A673 (cell line): ENCODE measurements at regions not wholly inside any gene's neighbourhood (a gene's known extent, or its start where the extent isn't known, plus 50 kb on each side); places are given as distances from the start of the nearest gene placed in this dataset.
A peak's percentile ranks its signal among the peaks of the same experiment; 100 is the strongest.

Source experiments
- BruUV-seq: library from RNA; stranded (reverse); fragments of 400-500 nt; replicated peaks from 2 replicates; lab custom pipeline; 2021; lab: Mats Ljungman, UMichigan
- CTCF ChIA-PET: fragments of 300-600 bp; sonication (Branson Sonifier 250); formaldehyde crosslinking; loops from one replicate; lab custom pipeline; 2022; ENCODE audit warnings: antibody characterized with exemption; lab: Charles Lee
- POLR2A ChIA-PET: fragments of 300-600 bp; sonication (Branson Sonifier 250); formaldehyde crosslinking; loops from one replicate; lab custom pipeline; 2022; ENCODE audit warnings: antibody characterized with exemption; ENCODE audit not compliant: low non-redundant PET; lab: Charles Lee
- DNase-seq: peaks from one replicate; pipeline ENCODE4 v3.0.0-alpha.2; 2015; ENCODE audit warnings: low spot score
- H3K27ac ChIP-seq: fragments of 200-600 bp; sonication (generic); 2 replicates; pipeline ENCODE4 v1.5.1; 2016; ENCODE audit warnings: mixed run types, low read depth, mild to moderate bottlenecking, mixed read lengths, antibody characterized with exemption, low read length; ENCODE audit not compliant: poor library complexity, severe bottlenecking
- H3K27me3 ChIP-seq: fragments of 200-600 bp; sonication (generic); replicated peaks from 2 replicates; pipeline ENCODE4 v1.6.1; 2017; ENCODE audit warnings: mixed run types, low read depth, mild to moderate bottlenecking, mixed read lengths, antibody characterized with exemption, low read length; ENCODE audit not compliant: insufficient read depth, poor library complexity
- H3K36me3 ChIP-seq: fragments of 200-600 bp; sonication (generic); 2 replicates; pipeline ENCODE4 v1.6.1; 2016; ENCODE audit warnings: mixed run types, mild to moderate bottlenecking, mixed read lengths, antibody characterized with exemption, low read length; ENCODE audit not compliant: insufficient read depth, poor library complexity, severe bottlenecking
- H3K4me1 ChIP-seq: fragments of 200-600 bp; sonication (generic); 2 replicates; pipeline ENCODE4 v1.6.1; 2017; ENCODE audit warnings: mixed run types, mild to moderate bottlenecking, mixed read lengths, antibody characterized with exemption, low read length; ENCODE audit not compliant: insufficient read depth, poor library complexity, severe bottlenecking
- H3K4me3 ChIP-seq: fragments of 200-600 bp; sonication (generic); 2 replicates; pipeline ENCODE4 v1.5.1; 2016; ENCODE audit warnings: low read depth, mixed run types, mild to moderate bottlenecking, mixed read lengths, low read length; ENCODE audit not compliant: poor library complexity, severe bottlenecking
- H3K9me3 ChIP-seq: fragments of 200-600 bp; sonication (generic); 2 replicates; pipeline ENCODE4 v1.6.1; 2016; ENCODE audit warnings: mixed run types, low read depth, mild to moderate bottlenecking, mixed read lengths, antibody characterized with exemption, low read length; ENCODE audit not compliant: poor library complexity, severe bottlenecking
- CTCF ChIP-seq: fragments of 300-800, 200-600 bp; sonication (generic); conservative IDR thresholded peaks from 2 replicates; pipeline ENCODE4 v1.5.1; 2017; ENCODE audit warnings: low read depth, mild to moderate bottlenecking, antibody characterized with exemption, low read length, moderate library complexity, mixed read lengths
- EZH2 ChIP-seq: fragments of 200-600 bp; sonication (generic); IDR thresholded peaks from 2 replicates; pipeline ENCODE4 v1.6.1; 2017; ENCODE audit warnings: borderline replicate concordance, low read depth, mild to moderate bottlenecking, mixed read lengths, antibody characterized with exemption, low read length; ENCODE audit not compliant: poor library complexity, severe bottlenecking
- intact Hi-C: fragments of 100-400 bp; cut with micrococcal nuclease; formaldehyde crosslinking; loops from one replicate; pipeline ENCODE4 v1.10.0; 2022; ENCODE audit not compliant: unreplicated experiment

GRCh38 chr7:80082213-80082612 lies 52.4 kb upstream of the GNAI1 start:
- POLR2A ChIA-PET, result no interaction called here
- Histone ChIP-seq H3K9me3 (no peaks in the 10 kb centered on the region), H3K4me3 (no peak overlapping the region), H3K27ac (no peak overlapping the region), H3K4me1 (peaks cover 11% of the 10 kb centered on the region), H3K36me3 (no peaks in the 10 kb centered on the region), H3K27me3 (no peaks in the 10 kb centered on the region)
- intact Hi-C loops, result no loop called here
- CTCF ChIA-PET, result no interaction called here
- no peak for DNase-seq
- no peak for TF ChIP-seq EZH2
- no peak for TF ChIP-seq CTCF
- no TSS peak for BruUV-seq

GRCh38 chr7:80078886-80079285 lies 55.7 kb upstream of the GNAI1 start:
- ChIA-PET CTCF (interaction anchor here (0.5 kb wide), 1 partner anchor 1872 kb away, joined by 4 read pairs; no protein-coding TSS in a partner anchor), POLR2A (no interaction called here)
- no TSS peak for BruUV-seq
- Histone ChIP-seq H3K27me3 (no peaks in the 10 kb centered on the region), H3K9me3 (no peaks in the 10 kb centered on the region), H3K4me3 (no peak overlapping the region), H3K36me3 (no peaks in the 10 kb centered on the region), H3K4me1 (peaks cover 11% of the 10 kb centered on the region), H3K27ac (no peak overlapping the region)
- TF ChIP-seq CTCF (no peak), EZH2 (no peak)
- DNase-seq, result peak; percentile 25
- intact Hi-C loops, result no loop called here

GRCh38 chr7:80078159-80078731 lies 56.4 kb upstream of the GNAI1 start:
- ChIA-PET CTCF (interaction anchor here (0.5 kb wide), 1 partner anchor 1872 kb away, joined by 4 read pairs; no protein-coding TSS in a partner anchor), POLR2A (no interaction called here)
- H3K27me3 ChIP-seq, result no peaks in the 10 kb centered on the region
- TF ChIP-seq CTCF, result no peak
- no peak for TF ChIP-seq EZH2
- intact Hi-C loops, result no loop called here
- DNase-seq, result peak; percentile 86
- peaks cover 11% of the 10 kb centered on the region for H3K4me1 ChIP-seq
- peak overlapping the region; percentile 27 for H3K4me3 ChIP-seq
- no peaks in the 10 kb centered on the region for H3K36me3 ChIP-seq
- BruUV-seq, result no TSS peak
- no peaks in the 10 kb centered on the region for H3K9me3 ChIP-seq
- H3K27ac ChIP-seq, result peak overlapping the region; percentile 45
